ENCODE measurements at regions not wholly inside any gene's neighbourhood (a gene's known extent, or its start where the extent isn't known, plus 50 kb on each side); places are given as distances from the start of the nearest gene placed in this dataset.
"Not testable (repeated sequence)": the region's sequence is repeated elsewhere in the genome, so short reads cannot be mapped to it uniquely, and the experiment has no call there.

DNA sequence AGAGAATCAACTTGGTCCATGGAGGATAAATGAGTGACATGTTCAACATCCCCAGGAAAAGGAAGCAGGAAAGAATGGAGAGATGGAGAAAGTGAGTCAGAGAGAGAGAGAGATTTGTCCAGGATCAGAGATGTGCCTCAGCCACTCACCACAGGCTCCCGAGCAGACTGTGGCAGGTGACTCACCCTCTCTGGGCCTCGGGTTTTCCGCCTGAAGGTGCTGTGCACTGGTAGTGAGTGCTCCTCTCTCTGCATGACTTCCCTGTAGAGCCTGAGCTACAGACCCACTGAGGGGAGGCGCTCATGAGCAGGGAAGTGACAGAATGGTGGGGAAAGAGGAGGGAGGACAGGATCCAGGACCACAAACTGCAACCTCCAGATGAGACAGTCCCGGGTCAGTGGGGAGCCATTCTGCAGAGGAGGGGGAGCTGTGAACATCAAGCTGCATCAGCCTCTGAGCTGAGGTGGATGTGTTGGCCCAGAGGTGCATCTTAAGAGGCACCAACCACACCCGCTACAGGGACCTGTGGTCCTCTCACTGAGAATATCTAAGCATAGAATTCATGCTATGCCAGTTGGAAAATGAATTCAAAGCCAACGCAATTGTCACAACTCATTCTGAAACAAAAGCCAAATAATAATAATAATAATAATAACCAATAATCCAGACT, 433.4 kb downstream of the BRD1 start:
- no peak overlapping the region for H3K4me3 ChIP-seq (ENCODE audit: low read depth, low read length)
- DNase-seq (ENCODE audit: low read depth) = no peak
- TF ChIP-seq, protein P1, sequence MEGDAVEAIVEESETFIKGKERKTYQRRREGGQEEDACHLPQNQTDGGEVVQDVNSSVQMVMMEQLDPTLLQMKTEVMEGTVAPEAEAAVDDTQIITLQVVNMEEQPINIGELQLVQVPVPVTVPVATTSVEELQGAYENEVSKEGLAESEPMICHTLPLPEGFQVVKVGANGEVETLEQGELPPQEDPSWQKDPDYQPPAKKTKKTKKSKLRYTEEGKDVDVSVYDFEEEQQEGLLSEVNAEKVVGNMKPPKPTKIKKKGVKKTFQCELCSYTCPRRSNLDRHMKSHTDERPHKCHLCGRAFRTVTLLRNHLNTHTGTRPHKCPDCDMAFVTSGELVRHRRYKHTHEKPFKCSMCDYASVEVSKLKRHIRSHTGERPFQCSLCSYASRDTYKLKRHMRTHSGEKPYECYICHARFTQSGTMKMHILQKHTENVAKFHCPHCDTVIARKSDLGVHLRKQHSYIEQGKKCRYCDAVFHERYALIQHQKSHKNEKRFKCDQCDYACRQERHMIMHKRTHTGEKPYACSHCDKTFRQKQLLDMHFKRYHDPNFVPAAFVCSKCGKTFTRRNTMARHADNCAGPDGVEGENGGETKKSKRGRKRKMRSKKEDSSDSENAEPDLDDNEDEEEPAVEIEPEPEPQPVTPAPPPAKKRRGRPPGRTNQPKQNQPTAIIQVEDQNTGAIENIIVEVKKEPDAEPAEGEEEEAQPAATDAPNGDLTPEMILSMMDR (IDR thresholded peaks at IDR 0.05; ENCODE audit: low read depth, low read length, missing control alignments) = no peak

DNA sequence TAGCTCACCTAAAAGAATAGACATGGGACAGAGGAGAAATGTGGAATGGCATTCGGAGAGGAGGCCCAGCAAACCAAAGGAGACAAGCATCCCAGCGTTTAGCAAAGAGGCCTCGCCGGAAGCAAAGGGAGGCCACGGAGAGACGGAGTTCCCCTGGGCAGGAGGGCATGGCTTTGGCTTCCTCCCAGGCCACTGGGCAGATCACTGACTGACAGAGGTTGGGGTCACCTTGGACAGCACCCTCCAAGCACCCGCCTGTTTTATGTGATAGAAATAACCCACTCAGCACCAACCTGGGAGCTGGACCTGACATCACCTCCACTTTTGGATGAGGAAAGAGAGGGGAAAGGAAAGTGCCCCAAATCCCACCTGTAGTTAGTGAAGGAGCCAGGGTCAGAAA, 434.1 kb downstream of the BRD1 start:
- no peak for DNase-seq (ENCODE audit: low read depth)
- no peak overlapping the region for H3K4me3 ChIP-seq (ENCODE audit: low read depth, low read length)
- TF ChIP-seq, protein P1 (IDR thresholded peaks at IDR 0.05; ENCODE audit: low read depth, low read length, missing control alignments) = no peak

DNA sequence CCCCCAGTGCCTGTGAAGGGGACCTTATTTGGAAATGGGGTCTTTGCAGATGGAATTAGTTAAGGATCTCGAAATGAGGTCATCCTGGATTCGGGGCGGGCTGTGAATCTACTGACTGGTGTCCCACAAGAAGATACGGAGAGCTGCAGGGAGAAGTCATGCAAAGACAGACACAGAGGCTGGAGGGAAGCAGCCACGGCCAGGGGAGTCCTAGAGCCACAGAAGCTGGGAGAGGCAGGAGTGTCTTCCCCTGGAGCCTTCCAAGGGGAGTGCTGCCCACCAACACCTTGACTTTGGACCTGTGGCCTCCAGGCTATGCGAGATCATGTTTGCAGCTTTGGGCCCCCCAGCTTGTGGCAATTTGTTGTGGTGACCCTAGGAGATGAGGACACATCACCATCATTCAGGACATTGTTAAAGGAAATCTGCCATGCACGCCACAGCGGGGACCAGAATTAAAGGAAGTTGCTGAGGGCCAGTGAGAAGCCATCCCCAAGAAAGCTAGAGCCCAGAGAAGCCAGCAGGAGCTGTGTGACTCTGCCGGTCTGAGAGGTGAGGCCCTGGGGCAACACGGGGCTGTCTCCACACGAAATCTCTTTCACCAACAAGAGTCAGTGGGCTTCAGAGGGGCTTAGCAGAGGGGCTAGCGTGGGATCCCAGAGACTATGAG, 434.7 kb downstream of the BRD1 start:
- TF ChIP-seq, protein P1 (IDR thresholded peaks at IDR 0.05; ENCODE audit: low read depth, low read length, missing control alignments) = no peak
- no peak for DNase-seq (ENCODE audit: low read depth)
- H3K4me3 ChIP-seq (ENCODE audit: low read depth, low read length) = no peak overlapping the region

DNA sequence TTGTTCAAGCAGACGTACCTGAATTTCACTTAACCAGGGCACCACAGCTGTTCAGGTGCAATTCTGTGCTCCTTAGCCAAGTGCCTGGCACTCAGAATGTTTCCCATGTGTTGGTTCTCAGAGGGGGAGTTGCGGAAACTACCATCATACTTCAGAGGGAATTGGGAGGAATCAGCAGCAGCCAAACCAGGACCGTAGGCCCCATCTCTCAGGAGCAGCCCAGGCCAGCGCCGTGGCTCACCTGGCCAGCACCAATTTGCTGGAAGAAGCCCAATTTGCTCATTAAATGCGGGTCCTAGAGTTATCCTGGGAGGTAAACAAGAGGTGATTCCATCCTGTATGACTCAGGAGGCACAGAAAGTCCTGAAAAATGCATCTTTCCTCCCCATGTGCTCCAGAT, 435.4 kb downstream of the BRD1 start:
- TF ChIP-seq, protein P1 (IDR thresholded peaks at IDR 0.05; ENCODE audit: low read depth, low read length, missing control alignments) = no peak
- no peak overlapping the region for H3K4me3 ChIP-seq (ENCODE audit: low read depth, low read length)
- DNase-seq (ENCODE audit: low read depth) = no peak

DNA sequence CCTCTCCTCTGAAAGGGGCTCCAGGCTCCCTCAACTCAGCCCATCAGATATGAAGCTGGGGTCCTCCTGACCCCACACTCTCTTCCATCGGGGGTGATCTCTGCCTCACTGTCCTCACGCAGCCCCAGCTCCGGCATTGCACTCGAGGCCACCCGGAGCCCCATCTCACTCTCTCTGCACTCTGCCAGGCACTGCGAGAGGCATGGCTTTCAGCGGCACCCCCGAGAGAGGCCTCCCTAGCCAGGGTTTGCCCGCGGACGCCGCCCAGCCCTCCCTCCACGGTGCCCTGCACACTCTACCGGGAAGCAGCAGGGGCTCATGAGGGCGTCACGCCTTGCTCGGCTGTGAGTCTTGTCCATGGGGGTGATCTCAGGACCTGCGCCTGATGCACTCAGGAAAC, 436.2 kb downstream of the BRD1 start:
- H3K4me3 ChIP-seq (ENCODE audit: low read depth, low read length) = no peak overlapping the region
- TF ChIP-seq, protein P1 (IDR thresholded peaks at IDR 0.05; ENCODE audit: low read depth, low read length, missing control alignments) = no peak
- no peak for DNase-seq (ENCODE audit: low read depth)

DNA sequence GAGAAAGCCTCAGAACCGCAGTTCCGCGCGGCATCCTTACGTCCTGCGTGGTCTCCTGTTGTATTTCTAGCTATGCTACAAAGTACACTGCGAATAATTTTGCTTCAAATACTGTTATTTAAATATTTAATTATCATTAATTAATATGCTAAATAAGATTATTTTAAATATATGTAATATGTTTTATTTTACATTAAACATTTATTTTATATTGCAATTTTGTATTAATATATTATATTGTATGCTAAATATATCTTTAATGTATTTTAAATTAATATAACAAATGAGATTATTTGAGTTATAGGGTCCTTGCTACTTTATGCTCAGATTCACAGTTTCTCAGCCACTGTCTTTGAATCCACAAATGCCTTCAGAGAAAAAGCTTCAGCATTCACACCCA, 436.7 kb downstream of the BRD1 start:
- DNase-seq (ENCODE audit: low read depth) = no peak
- TF ChIP-seq, protein P1 (IDR thresholded peaks at IDR 0.05; ENCODE audit: low read depth, low read length, missing control alignments) = no peak

DNA sequence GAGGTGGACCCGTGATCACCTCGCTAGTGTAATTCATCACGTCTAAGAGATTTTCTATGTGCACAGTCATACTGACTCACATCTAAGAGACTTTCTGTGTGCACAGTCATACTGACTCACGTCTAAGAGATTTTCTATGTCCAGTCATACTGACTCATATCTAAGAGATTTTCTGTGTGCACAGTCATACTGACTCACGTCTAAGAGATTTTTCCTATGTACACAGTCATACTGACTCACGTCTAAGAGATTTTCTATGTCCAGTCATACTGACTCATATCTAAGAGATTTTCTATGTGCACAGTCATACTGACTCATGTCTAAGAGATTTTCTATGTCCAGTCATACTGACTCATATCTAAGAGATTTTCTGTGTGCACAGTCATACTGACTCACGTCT, 443.8 kb downstream of the BRD1 start:
- not testable (repeated sequence) for DNase-seq (ENCODE audit: low read depth); H3K4me3 ChIP-seq (ENCODE audit: low read depth, low read length)

More for the DNA sequence above, 436.7 kb downstream of the BRD1 start:
- no peak overlapping the region for H3K4me3 ChIP-seq (ENCODE audit: low read depth, low read length)
